H1 (cell line): ENCODE measurements at regions not wholly inside any gene's neighbourhood (a gene's known extent, or its start where the extent isn't known, plus 50 kb on each side); places are given as distances from the start of the nearest gene placed in this dataset.
"Not testable (repeated sequence)": the region's sequence is repeated elsewhere in the genome, so short reads cannot be mapped to it uniquely, and the experiment has no call there.

Experiments used
- CTCF ChIA-PET: fragments of 300-600 bp; sonication (Branson Sonifier 250); formaldehyde crosslinking; loops from one replicate; lab custom pipeline; 2021; ENCODE audit not compliant: partially characterized antibody; lab: Charles Lee
- POLR2A ChIA-PET: fragments of 300-600 bp; sonication (Branson Sonifier 250); formaldehyde crosslinking; loops from one replicate; lab custom pipeline; 2021; ENCODE audit warnings: inconsistent platforms; ENCODE audit not compliant: partially characterized antibody; lab: Charles Lee
- DNase-seq, 2 experiments: peaks; one replicate each; pipeline versions ENCODE4 v3.0.0 to v3.0.0-alpha.2; 2010 to 2022; ENCODE audit warnings: low spot score in 2 of 2, low read depth in 1 of 2, mixed read lengths in 1 of 2
- FAIRE-seq: peaks from 2 replicates; lab custom pipeline; 2011; peaks lifted over from hg19 to GRCh38; lab: Jason Lieb, UNC
- H2AFZ ChIP-seq: 2 replicates; pipeline ENCODE4 v1.8.1; 2012; ENCODE audit warnings: low read length, inconsistent platforms
- H2AK5ac ChIP-seq: 2 replicates; pipeline ENCODE4 v1.6.1; 2013; ENCODE audit warnings: low read depth, low read length
- H2BK120ac ChIP-seq: replicated peaks from 2 replicates; pipeline ENCODE3; 2013; ENCODE audit warnings: low read depth, low read length, inconsistent platforms
- H2BK12ac ChIP-seq: 2 replicates; pipeline ENCODE4 v1.6.1; 2013; ENCODE audit warnings: low read depth, low read length
- H2BK15ac ChIP-seq: 2 replicates; pipeline ENCODE4 v1.6.1; 2013; ENCODE audit warnings: low read length
- H2BK20ac ChIP-seq: 2 replicates; pipeline ENCODE4 v1.6.1; 2013; ENCODE audit warnings: low read length
- H2BK5ac ChIP-seq: 2 replicates; pipeline ENCODE4 v1.6.1; 2013; ENCODE audit warnings: low read depth, low read length
- H3K14ac ChIP-seq: 2 replicates; pipeline ENCODE4 v1.6.1; 2013; ENCODE audit warnings: inconsistent platforms; ENCODE audit not compliant: insufficient read length
- H3K18ac ChIP-seq: 2 replicates; pipeline ENCODE4 v1.6.1; 2013; ENCODE audit warnings: low read length; ENCODE audit errors: extremely low read depth
- H3K23ac ChIP-seq: 2 replicates; pipeline ENCODE4 v1.6.1; 2013; ENCODE audit warnings: inconsistent platforms; ENCODE audit not compliant: insufficient read length
- H3K23me2 ChIP-seq: 2 replicates; pipeline ENCODE4 v1.6.1; 2013; ENCODE audit warnings: low read depth, low read length
- H3K27ac ChIP-seq: 2 replicates; pipeline ENCODE4 v1.6.1; 2011; ENCODE audit warnings: low read depth, low read length, inconsistent platforms
- H3K27me3 ChIP-seq, 4 experiments: replicated peaks in 1 of 4; 1 replicate in 1 of 4; 2 replicates in 3 of 4; pipeline versions ENCODE4 v1.6.1 to v1.8.1; 2011 to 2013; ENCODE audit warnings: low read length in 3 of 4, mild to moderate bottlenecking in 3 of 4, inconsistent platforms in 2 of 4, mixed read lengths in 2 of 4, moderate library complexity in 1 of 4; ENCODE audit not compliant: control insufficient read depth in 3 of 4, insufficient read depth in 3 of 4; ENCODE audit errors: extremely low read depth in 1 of 4
- H3K36me3 ChIP-seq, 4 experiments: 2 replicates each; pipeline versions ENCODE4 v1.6.1 to v1.8.1; 2011 to 2013; ENCODE audit warnings: mild to moderate bottlenecking in 4 of 4, low read length in 3 of 4, moderate library complexity in 2 of 4, control low read depth in 1 of 4, inconsistent platforms in 1 of 4; ENCODE audit not compliant: insufficient read depth in 4 of 4, control insufficient read depth in 2 of 4
- H3K4ac ChIP-seq: replicated peaks from 2 replicates; pipeline ENCODE3; 2013; ENCODE audit warnings: low read length, low read depth, mixed read lengths, inconsistent platforms; ENCODE audit not compliant: insufficient read length
- H3K4me1 ChIP-seq, 4 experiments: replicated peaks in 1 of 4; 1 replicate in 1 of 4; 2 replicates in 3 of 4; pipeline versions ENCODE4 v1.6.1 to v1.8.1; 2011 to 2013; ENCODE audit warnings: low read length in 3 of 4, inconsistent platforms in 2 of 4, mixed read lengths in 1 of 4; ENCODE audit not compliant: insufficient read depth in 4 of 4, control insufficient read depth in 3 of 4
- H3K4me2 ChIP-seq, 2 experiments: 2 replicates each; pipeline versions ENCODE4 v1.6.1 to v1.8.1; 2011 to 2013; ENCODE audit warnings: low read depth in 2 of 2, low read length in 2 of 2, control low read depth in 1 of 2, inconsistent platforms in 1 of 2, mild to moderate bottlenecking in 1 of 2; ENCODE audit not compliant: insufficient read depth in 1 of 2
- H3K4me3 ChIP-seq, 4 experiments: fragments of 200-600, 300-600 bp in 1 of 4; sonication (generic), shearing (Covaris generic), sonication (Bioruptor Twin) in 1 of 4; 2 replicates each; pipeline versions ENCODE4 v1.5.1 to v1.8.1; 2011 to 2016; ENCODE audit warnings: low read length in 4 of 4, low read depth in 3 of 4, control low read depth in 2 of 4, inconsistent platforms in 2 of 4, mild to moderate bottlenecking in 2 of 4, mixed read lengths in 1 of 4, moderate library complexity in 1 of 4; ENCODE audit not compliant: insufficient read depth in 2 of 4; ENCODE audit errors: extremely low read depth in 1 of 4
- H3K56ac ChIP-seq: replicated peaks from 2 replicates; pipeline ENCODE3; 2013; ENCODE audit warnings: low read depth, mild to moderate bottlenecking, mixed read lengths, low read length, inconsistent platforms; ENCODE audit not compliant: insufficient read length
- H3K79me1 ChIP-seq: 2 replicates; pipeline ENCODE4 v1.6.1; 2013; ENCODE audit warnings: low read depth, low read length, control low read depth
- H3K79me2 ChIP-seq, 2 experiments: 2 replicates each; pipeline versions ENCODE4 v1.6.1 to v1.8.1; 2012 to 2013; ENCODE audit warnings: low read length in 2 of 2, mild to moderate bottlenecking in 2 of 2, inconsistent platforms in 1 of 2; ENCODE audit not compliant: insufficient read depth in 2 of 2, control insufficient read depth in 1 of 2
- H3K9ac ChIP-seq, 4 experiments: replicated peaks in 1 of 4; 1 replicate in 1 of 4; 2 replicates in 3 of 4; pipeline versions ENCODE4 v1.6.1 to v1.8.1; 2011 to 2013; ENCODE audit warnings: low read depth in 3 of 4, low read length in 3 of 4, control low read depth in 2 of 4, mild to moderate bottlenecking in 2 of 4, moderate library complexity in 2 of 4, inconsistent platforms in 1 of 4; ENCODE audit errors: extremely low read depth in 1 of 4
- H3K9me3 ChIP-seq, 2 experiments: 2 replicates each; pipeline versions ENCODE4 v1.6.1 to v1.8.1; 2012 to 2013; ENCODE audit warnings: mild to moderate bottlenecking in 2 of 2, moderate library complexity in 2 of 2, control low read depth in 1 of 2, inconsistent platforms in 1 of 2, low read depth in 1 of 2, low read length in 1 of 2, mixed read lengths in 1 of 2; ENCODE audit not compliant: insufficient read depth in 2 of 2
- H4K20me1 ChIP-seq, 2 experiments: replicated peaks in 1 of 2; 2 replicates each; pipeline versions ENCODE3 to v1.8.1; 2011 to 2013; ENCODE audit warnings: inconsistent platforms in 2 of 2, low read length in 2 of 2, mild to moderate bottlenecking in 1 of 2; ENCODE audit not compliant: insufficient read depth in 2 of 2, control insufficient read depth in 1 of 2
- H4K5ac ChIP-seq: 2 replicates; pipeline ENCODE4 v1.6.1; 2013; ENCODE audit warnings: low read length, low read depth, mixed read lengths, inconsistent platforms; ENCODE audit not compliant: insufficient read length
- H4K8ac ChIP-seq: 2 replicates; pipeline ENCODE4 v1.8.0; 2013; ENCODE audit warnings: mild to moderate bottlenecking, moderate library complexity, low read length, inconsistent platforms; ENCODE audit not compliant: insufficient read depth; ENCODE audit errors: extremely low read depth
- H4K91ac ChIP-seq: replicated peaks from 2 replicates; pipeline ENCODE3; 2013; ENCODE audit warnings: low read length, mixed read lengths, inconsistent platforms; ENCODE audit not compliant: insufficient read length
- WGBS, 2 experiments: shearing (Covaris generic) in 1 of 2; methylation state at CpG; one replicate each; pipeline versions ENCODE4 v1.1.6 to v1.1.7; 2013 to 2015; ENCODE audit warnings: low lambda C conversion rate in 2 of 2, mixed read lengths in 2 of 2, inconsistent platforms in 1 of 2, low coverage in 1 of 2, missing lambda C conversion rate in 1 of 2; ENCODE audit not compliant: insufficient replicate concordance in 2 of 2, insufficient coverage in 1 of 2, insufficient read length in 1 of 2; ENCODE audit errors: extremely low coverage in 1 of 2, missing lambda C conversion rate in 1 of 2; 5-methylcytosine and 5-hydroxymethylcytosine counted together

DNA sequence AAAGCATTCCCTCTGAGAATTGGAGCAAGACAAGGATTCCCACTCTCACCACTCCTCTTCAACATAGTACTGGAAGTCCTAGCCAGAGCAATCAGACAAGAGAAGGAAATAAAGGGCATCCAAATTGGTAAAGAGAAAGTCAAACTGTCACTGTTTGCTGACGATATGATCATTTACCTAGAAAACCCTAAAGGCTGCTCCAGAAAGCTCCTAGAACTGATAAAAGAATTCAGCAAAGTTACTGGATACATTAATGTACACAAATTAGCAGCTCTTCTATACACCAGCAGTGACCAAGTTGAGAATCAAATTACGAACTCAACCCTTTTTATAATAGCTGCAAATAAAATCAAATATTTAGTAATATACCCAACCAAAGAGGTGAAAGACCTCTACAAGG, 851.9 kb downstream of the FSCB start:
- H4K5ac ChIP-seq, H3K23me2 ChIP-seq, H3K79me2 ChIP-seq, H3K4me3 ChIP-seq, H3K14ac ChIP-seq, POLR2A ChIA-PET, H3K18ac ChIP-seq, H4K8ac ChIP-seq, H2AFZ ChIP-seq, H3K56ac ChIP-seq, H2BK120ac ChIP-seq, H3K27me3 ChIP-seq, H4K91ac ChIP-seq, H3K9me3 ChIP-seq, H3K4ac ChIP-seq, H3K27ac ChIP-seq, H4K20me1 ChIP-seq, CTCF ChIA-PET, H3K23ac ChIP-seq, H2BK20ac ChIP-seq, H2BK5ac ChIP-seq, H2BK15ac ChIP-seq, H2BK12ac ChIP-seq, H2AK5ac ChIP-seq, H3K9ac ChIP-seq, DNase-seq, H3K4me1 ChIP-seq, H3K4me2 ChIP-seq, H3K79me1 ChIP-seq, H3K36me3 ChIP-seq, FAIRE-seq: not testable (repeated sequence)
- 89% methylated on average over 2 of the region's 2 CpGs; no CpG with 5 or more reads in 1 of the 2 experiments for WGBS, 2 experiments
